ENCODE measurements at regions not wholly inside any gene's neighbourhood (a gene's known extent, or its start where the extent isn't known, plus 50 kb on each side); places are given as distances from the start of the nearest gene placed in this dataset.

- H3K4me3 ChIP-seq (ENCODE audit: low read depth, low read length) = no peak overlapping the region
- DNase-seq (ENCODE audit: low read depth, low spot score) = no peak
- in situ Hi-C loops (cut with HindIII; ENCODE audit: low sequenced_read_pairs) = no loop called here
- peak; percentile 4 for TF ChIP-seq CTCF (IDR thresholded peaks at IDR 0.05; ENCODE audit: low read depth, low read length)
Observed at GRCh38 chrX:76850851-76851250, 423.3 kb downstream of the MAGEE1 start.

- in situ Hi-C loops (cut with HindIII; ENCODE audit: low sequenced_read_pairs) = no loop called here
- DNase-seq (ENCODE audit: low read depth, low spot score) = no peak
- no peak for TF ChIP-seq CTCF (IDR thresholded peaks at IDR 0.05; ENCODE audit: low read depth, low read length)
- no peak overlapping the region for H3K4me3 ChIP-seq (ENCODE audit: low read depth, low read length)
Observed at GRCh38 chrX:76862509-76862908, 435.0 kb downstream of the MAGEE1 start.

GRCh38 chrX:76893930-76894329 lies 466.4 kb downstream of the MAGEE1 start:
- DNase-seq (ENCODE audit: low read depth, low spot score) = no peak
- TF ChIP-seq CTCF (IDR thresholded peaks at IDR 0.05; ENCODE audit: low read depth, low read length) = no peak
- in situ Hi-C loops (cut with HindIII; ENCODE audit: low sequenced_read_pairs) = no loop called here
- no peak overlapping the region for H3K4me3 ChIP-seq (ENCODE audit: low read depth, low read length)

GRCh38 chrX:76915836-76916235 lies 488.3 kb downstream of the MAGEE1 start:
- in situ Hi-C loops (cut with HindIII; ENCODE audit: low sequenced_read_pairs) = no loop called here
- TF ChIP-seq CTCF (IDR thresholded peaks at IDR 0.05; ENCODE audit: low read depth, low read length) = no peak
- DNase-seq (ENCODE audit: low read depth, low spot score) = no peak
- no peak overlapping the region for H3K4me3 ChIP-seq (ENCODE audit: low read depth, low read length)

GRCh38 chrX:76918033-76918432 lies 490.5 kb downstream of the MAGEE1 start:
- H3K4me3 ChIP-seq (ENCODE audit: low read depth, low read length) = no peak overlapping the region
- DNase-seq (ENCODE audit: low read depth, low spot score) = no peak
- in situ Hi-C loops (cut with HindIII; ENCODE audit: low sequenced_read_pairs) = no loop called here
- TF ChIP-seq CTCF (IDR thresholded peaks at IDR 0.05; ENCODE audit: low read depth, low read length) = no peak

- no peak for TF ChIP-seq CTCF (IDR thresholded peaks at IDR 0.05; ENCODE audit: low read depth, low read length)
- in situ Hi-C loops (cut with HindIII; ENCODE audit: low sequenced_read_pairs) = no loop called here
- DNase-seq (ENCODE audit: low read depth, low spot score) = no peak
- H3K4me3 ChIP-seq (ENCODE audit: low read depth, low read length) = no peak overlapping the region
Observed at GRCh38 chrX:76919761-76920160, 492.3 kb downstream of the MAGEE1 start.

DNA sequence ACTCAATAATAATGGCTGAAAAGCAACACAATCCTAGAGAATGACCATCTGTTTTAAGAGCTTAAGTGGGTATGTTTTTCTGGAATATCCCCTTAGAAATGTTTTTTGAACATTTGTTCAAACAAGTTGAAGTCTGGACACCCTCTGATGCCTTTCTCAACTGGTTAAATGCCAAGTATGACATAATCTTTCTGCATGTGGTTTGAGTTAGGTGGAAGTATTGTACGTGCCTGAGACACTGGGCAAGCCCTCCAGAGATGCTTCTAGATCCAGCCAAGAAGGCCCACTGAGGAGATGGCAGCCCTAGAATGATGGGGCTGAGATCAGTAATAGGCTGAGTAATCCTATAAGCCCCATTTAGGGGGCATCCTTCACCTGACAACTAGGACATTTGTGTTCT lies 493.1 kb downstream of the MAGEE1 start:
- in situ Hi-C loops (cut with HindIII; ENCODE audit: low sequenced_read_pairs) = no loop called here
- H3K4me3 ChIP-seq (ENCODE audit: low read depth, low read length) = no peak overlapping the region
- no peak for TF ChIP-seq CTCF (IDR thresholded peaks at IDR 0.05; ENCODE audit: low read depth, low read length)
- DNase-seq (ENCODE audit: low read depth, low spot score) = no peak

All from astrocyte of the spinal cord (primary cell).